Activated T-cell treated with anti-CD3 and anti-CD28 coated beads, Interleukin-2, amount 50 U/mL, for 24 hours (primary cell): ENCODE measurements at regions not wholly inside any gene's neighbourhood (a gene's known extent, or its start where the extent isn't known, plus 50 kb on each side); places are given as distances from the start of the nearest gene placed in this dataset.

Source experiments
- DNase-seq: peaks from one replicate; pipeline ENCODE4 v3.0.0-alpha.2; 2020
- H3K27ac Mint-ChIP-seq: 2 replicates; pipeline ENCODE4 v1.8.0; 2020; ENCODE audit warnings: mild to moderate bottlenecking, mixed read lengths
- H3K27me3 Mint-ChIP-seq: 2 replicates; pipeline ENCODE4 v1.8.0; 2020; ENCODE audit warnings: mixed read lengths
- H3K36me3 Mint-ChIP-seq: 2 replicates; pipeline ENCODE4 v1.8.0; 2020; ENCODE audit warnings: low read depth, mixed read lengths
- H3K4me1 Mint-ChIP-seq: 2 replicates; pipeline ENCODE4 v1.8.0; 2020; ENCODE audit warnings: low read depth, mixed read lengths
- H3K4me3 Mint-ChIP-seq: 2 replicates; pipeline ENCODE4 v1.8.0; 2020; ENCODE audit warnings: mild to moderate bottlenecking, moderate library complexity, mixed read lengths
- H3K9me3 Mint-ChIP-seq: 2 replicates; pipeline ENCODE4 v1.8.0; 2020; ENCODE audit warnings: mixed read lengths

DNA sequence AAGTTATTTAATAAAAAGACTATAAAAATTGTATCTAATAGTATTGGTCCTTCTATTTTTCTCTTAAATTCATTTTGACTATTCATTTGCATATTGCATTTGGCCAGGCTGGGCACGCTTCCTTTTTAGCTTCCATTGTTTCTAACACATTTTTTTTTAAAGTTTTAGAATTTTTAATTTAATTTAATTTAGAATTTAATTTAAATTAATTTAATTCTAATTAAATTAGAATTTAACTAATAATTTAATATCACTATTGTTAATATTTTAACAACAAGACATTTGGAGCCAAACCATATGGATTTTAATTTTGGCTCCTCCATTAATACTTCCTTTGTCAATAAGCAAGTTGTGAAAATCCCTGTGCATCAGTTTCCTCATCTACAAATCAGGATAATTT lies 856.9 kb upstream of the SEL1L start:
- no peaks in the 10 kb centered on the region for H3K36me3 Mint-ChIP-seq
- no peak for DNase-seq
- no peaks in the 10 kb centered on the region for H3K27me3 Mint-ChIP-seq
- H3K4me3 Mint-ChIP-seq = no peak overlapping the region
- no peaks in the 10 kb centered on the region for H3K4me1 Mint-ChIP-seq
- H3K9me3 Mint-ChIP-seq = peaks cover 15% of the 10 kb centered on the region
- H3K27ac Mint-ChIP-seq = no peak overlapping the region

DNA sequence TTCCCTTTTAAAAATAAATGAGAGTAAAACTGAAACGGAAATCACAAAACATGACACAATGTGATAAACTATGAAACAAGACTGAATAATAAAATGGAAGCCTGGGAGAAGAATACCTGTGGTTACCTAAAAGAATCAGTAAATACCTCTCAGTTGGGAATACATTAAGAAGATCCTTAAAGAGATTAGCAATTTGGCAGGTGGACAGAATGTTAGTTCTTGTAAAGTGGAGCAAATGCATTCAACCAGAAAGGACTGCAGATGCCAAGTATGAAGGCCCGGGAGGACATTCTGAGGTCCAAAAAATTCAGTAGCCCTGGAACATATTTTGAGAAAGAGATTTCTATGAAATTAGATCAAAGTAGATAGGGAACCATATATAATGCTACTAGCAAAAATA lies 861.3 kb upstream of the SEL1L start:
- Mint-ChIP-seq H3K27me3 (no peaks in the 10 kb centered on the region), H3K4me3 (no peak overlapping the region), H3K9me3 (peaks cover 10% of the 10 kb centered on the region), H3K4me1 (no peaks in the 10 kb centered on the region), H3K36me3 (no peaks in the 10 kb centered on the region), H3K27ac (no peak overlapping the region)
- no peak for DNase-seq

DNA sequence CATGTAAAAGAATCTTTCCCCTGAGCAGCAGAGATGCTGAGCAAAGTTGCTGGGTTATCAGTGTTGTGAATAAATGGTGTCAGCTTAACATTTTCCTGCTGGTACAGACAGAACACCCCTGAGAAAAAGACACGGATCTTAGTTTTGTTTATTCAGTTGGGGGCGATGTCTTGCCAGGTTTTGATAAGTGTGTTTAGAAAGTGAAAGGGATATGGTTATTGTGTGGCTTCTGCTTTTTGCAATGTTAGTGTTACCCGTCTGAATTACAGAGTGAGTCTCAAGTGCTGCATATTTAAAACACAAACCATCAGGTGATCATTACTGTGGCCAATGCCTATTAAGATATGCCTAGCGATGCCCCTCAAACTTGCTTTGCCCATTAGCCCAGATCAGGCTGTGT lies 864.6 kb upstream of the SEL1L start:
- Mint-ChIP-seq H3K27ac (no peak overlapping the region), H3K36me3 (no peaks in the 10 kb centered on the region), H3K4me1 (no peaks in the 10 kb centered on the region), H3K9me3 (peaks cover 12% of the 10 kb centered on the region), H3K4me3 (no peak overlapping the region), H3K27me3 (no peaks in the 10 kb centered on the region)
- no peak for DNase-seq

DNA sequence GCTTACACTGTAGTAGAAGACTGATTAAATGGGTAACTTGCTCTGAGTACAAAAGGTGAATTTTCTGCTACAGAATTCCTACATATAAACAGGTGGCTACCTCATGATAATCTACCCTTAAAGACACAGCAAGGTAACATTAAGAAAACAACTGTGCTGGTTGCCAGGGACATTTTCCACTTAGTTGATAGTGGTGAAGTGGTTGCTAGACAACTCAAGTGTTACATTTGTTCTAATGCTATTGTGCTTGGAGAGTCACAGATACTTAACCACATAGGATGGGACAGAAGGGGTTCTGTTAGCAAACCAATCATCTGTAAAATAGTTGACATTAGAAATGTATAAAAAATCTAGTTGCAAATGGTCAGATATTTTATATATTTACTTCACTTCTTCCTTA lies 870.3 kb upstream of the SEL1L start:
- Mint-ChIP-seq H3K4me1 (no peaks in the 10 kb centered on the region), H3K27ac (no peak overlapping the region), H3K36me3 (no peaks in the 10 kb centered on the region), H3K4me3 (no peak overlapping the region), H3K9me3 (peaks cover 2% of the 10 kb centered on the region), H3K27me3 (no peaks in the 10 kb centered on the region)
- DNase-seq = no peak

DNA sequence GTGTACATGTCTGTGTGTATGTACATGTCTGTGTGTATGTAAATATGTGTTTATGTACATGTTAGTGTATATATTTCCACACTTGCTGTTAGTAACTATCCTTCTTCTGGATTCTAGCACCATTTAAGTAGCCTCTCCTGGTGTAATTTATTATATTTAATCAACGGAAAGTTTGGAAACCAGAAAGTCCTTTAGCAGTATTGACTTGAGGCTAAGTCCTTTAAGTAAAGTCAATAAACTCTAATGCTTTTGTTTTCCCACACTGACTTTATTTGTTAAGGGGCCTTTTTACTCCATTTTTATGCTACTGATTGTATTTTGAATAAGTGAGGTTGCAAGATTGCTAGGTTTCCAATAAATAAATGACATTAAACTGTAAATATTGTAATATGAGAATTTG lies 876.4 kb upstream of the SEL1L start:
- Mint-ChIP-seq H3K9me3 (peaks cover 5% of the 10 kb centered on the region), H3K4me1 (no peaks in the 10 kb centered on the region), H3K27ac (no peak overlapping the region), H3K36me3 (no peaks in the 10 kb centered on the region), H3K27me3 (no peaks in the 10 kb centered on the region), H3K4me3 (no peak overlapping the region)
- DNase-seq = no peak

DNA sequence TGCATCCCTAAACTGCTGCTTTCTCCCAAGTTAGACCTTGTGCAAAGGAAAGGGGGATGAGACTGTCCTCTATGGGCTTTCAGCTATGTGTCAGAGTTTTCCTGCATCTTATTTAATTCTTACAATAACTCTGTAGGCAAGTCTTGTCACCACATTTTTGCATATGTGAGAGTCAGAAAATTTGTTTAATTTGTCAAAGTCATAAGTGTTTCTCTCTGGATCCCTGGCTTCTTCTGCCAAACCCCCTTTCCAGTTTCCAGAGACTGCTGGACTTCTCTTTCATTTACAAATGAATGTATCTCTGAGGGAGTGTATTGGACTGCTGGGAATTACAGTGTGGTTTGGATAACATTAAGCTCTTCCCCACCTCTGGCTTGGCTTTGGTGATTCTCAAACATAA lies 877.6 kb upstream of the SEL1L start:
- Mint-ChIP-seq H3K36me3 (no peaks in the 10 kb centered on the region), H3K27ac (no peak overlapping the region), H3K4me1 (no peaks in the 10 kb centered on the region)

DNA sequence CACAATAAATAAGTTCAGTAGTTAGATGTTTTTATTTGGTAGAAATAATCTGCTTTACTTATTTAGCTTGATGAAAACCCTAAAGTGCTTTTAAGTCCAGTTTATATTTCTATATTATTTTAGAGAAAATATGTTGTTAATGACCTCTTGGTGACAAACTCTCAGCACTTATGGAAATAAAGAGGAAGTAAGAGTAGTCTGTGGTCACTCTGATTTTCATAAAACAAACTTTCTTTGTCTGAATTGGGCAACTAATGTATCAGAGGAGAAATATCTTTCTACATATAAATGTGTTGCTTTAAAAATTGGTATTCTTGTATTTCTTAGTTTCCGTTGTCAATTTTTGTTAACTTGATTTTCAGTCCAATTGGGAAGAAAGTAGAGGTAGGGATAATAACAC lies 878.9 kb upstream of the SEL1L start:
- H3K4me1 Mint-ChIP-seq = no peaks in the 10 kb centered on the region
- H3K27me3 Mint-ChIP-seq = no peaks in the 10 kb centered on the region
- no peak overlapping the region for H3K27ac Mint-ChIP-seq
- H3K36me3 Mint-ChIP-seq = no peaks in the 10 kb centered on the region
- H3K4me3 Mint-ChIP-seq = no peak overlapping the region
- H3K9me3 Mint-ChIP-seq = peaks cover 17% of the 10 kb centered on the region
- DNase-seq = no peak

More for the DNA sequence above, 877.6 kb upstream of the SEL1L start:
- Mint-ChIP-seq H3K27me3 (no peaks in the 10 kb centered on the region), H3K9me3 (peaks cover 7% of the 10 kb centered on the region), H3K4me3 (no peak overlapping the region)
- DNase-seq = no peak

DNA sequence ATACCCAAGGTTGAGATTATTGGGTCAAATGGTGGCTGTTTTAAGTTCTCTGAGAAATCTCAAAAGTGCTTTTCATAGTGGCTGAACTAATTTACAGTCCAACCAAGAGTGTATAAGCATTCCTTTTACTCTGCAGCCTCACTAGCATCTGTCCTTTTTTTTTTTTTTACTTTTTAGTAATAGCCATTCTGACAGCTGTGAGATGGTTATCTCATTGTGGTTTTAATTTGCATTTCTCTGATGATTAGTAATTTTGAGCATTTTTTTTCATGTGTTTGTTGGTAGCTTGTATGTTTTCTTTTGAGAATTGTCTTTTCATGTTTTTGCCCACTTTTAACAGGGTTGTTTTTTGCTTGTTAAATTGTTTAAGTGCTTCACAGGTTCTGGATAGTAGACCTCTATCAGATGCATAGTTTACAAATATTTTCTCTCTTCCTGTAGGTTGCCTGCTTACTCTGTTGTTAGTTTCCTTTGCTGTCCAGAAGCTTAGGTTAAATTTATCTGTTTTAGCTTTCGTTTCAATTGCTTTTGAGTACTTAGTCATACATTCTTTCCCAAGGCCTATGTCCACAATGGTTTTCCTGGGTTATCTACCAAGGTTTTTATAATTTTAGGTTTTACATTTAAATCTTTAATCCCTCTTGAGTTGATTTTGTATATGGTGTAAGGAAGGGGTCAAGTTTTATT lies 881.3 kb upstream of the SEL1L start:
- Mint-ChIP-seq H3K9me3 (peaks cover 31% of the 10 kb centered on the region), H3K27me3 (no peaks in the 10 kb centered on the region), H3K4me3 (no peak overlapping the region), H3K4me1 (no peaks in the 10 kb centered on the region), H3K36me3 (no peaks in the 10 kb centered on the region), H3K27ac (no peak overlapping the region)
- DNase-seq = no peak

DNA sequence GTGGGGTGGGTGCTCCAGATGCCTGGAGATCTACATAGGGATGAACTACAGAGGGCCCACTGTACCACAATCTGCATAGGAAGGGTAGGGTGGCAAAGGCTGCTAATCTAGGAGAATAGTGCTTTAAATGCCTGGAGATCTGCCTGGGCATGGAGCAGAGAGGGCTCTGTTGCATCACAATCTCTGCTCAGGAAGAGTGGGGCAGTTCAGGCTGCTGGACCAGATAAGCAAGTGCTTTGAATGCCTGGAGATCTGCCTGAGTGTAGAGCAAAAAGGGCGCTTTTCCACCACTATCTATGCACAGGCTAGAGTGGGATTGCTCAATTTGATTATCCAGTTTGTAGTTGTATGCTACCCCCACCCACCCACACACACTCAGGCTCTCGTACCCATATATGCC lies 886.3 kb upstream of the SEL1L start:
- Mint-ChIP-seq H3K27me3 (no peaks in the 10 kb centered on the region), H3K27ac (no peak overlapping the region), H3K36me3 (no peaks in the 10 kb centered on the region), H3K4me1 (no peaks in the 10 kb centered on the region), H3K4me3 (no peak overlapping the region), H3K9me3 (peaks cover 42% of the 10 kb centered on the region)
- DNase-seq = no peak

DNA sequence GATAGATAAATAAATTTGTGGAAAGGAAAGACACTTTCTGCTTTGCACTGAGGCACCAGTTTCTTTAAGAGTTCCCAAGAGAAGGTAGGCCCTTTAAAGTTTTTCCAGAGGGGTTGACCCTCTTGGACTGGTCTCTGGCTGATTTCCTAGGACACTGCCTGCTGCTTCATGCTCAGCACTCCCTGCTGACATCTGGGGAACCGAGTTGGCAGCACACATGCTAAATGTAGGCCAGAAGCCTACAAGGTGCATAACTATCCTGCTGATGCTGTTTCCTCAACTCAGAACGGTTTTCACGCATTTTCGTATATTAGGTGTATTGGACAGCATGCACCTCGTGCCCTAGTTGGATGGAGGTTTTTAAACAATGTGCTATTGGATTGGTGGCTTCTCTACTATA lies 887.2 kb upstream of the SEL1L start:
- H3K36me3 Mint-ChIP-seq = no peaks in the 10 kb centered on the region
- no peaks in the 10 kb centered on the region for H3K27me3 Mint-ChIP-seq
- H3K4me1 Mint-ChIP-seq = no peaks in the 10 kb centered on the region
- no peak overlapping the region for H3K4me3 Mint-ChIP-seq
- no peak for DNase-seq
- no peak overlapping the region for H3K27ac Mint-ChIP-seq
- peaks cover 39% of the 10 kb centered on the region for H3K9me3 Mint-ChIP-seq

DNA sequence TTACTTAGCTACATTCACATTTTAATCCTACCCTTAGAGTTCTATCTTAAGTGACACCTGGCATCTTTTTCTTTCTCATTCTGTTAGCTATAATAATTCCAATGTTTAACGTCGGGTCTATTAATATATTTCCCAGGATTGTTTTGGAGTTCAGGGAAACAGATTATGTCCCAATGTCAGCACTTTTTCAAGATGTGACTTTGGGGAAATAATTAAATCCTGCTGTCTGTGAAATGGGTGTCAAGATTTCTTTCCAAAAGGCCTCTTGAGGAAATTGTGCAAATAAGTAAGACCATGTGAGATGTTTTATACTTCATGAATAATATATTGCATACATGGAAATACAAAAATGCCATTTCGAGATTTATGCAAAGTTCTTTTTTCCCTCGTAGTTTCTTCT lies 887.6 kb upstream of the SEL1L start:
- Mint-ChIP-seq H3K27ac (no peak overlapping the region), H3K36me3 (no peaks in the 10 kb centered on the region), H3K9me3 (peaks cover 39% of the 10 kb centered on the region), H3K4me1 (no peaks in the 10 kb centered on the region), H3K27me3 (no peaks in the 10 kb centered on the region), H3K4me3 (no peak overlapping the region)
- DNase-seq = no peak

DNA sequence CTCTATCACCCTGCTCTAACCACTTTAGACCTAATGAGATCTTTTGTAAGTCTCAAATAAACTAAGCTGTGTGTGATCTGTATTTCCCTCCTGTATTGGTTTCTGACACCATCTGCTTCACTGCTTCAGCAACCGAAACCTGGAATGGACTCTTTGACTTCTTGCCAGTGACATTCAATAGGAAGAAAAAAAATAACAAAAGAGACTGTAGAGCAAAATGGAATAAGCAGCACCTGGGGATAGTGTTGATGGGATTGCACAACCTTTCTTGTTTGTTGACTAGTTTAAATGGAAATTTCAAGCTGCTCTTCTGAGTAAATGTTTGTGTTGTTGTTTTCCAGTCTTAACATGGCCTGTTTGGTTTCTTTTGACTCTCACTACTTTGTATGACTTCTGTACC lies 888.6 kb upstream of the SEL1L start:
- DNase-seq = no peak
- no peaks in the 10 kb centered on the region for H3K36me3 Mint-ChIP-seq
- H3K27me3 Mint-ChIP-seq = no peaks in the 10 kb centered on the region
- H3K4me1 Mint-ChIP-seq = no peaks in the 10 kb centered on the region
- H3K4me3 Mint-ChIP-seq = no peak overlapping the region
- H3K9me3 Mint-ChIP-seq = peaks cover 37% of the 10 kb centered on the region
- H3K27ac Mint-ChIP-seq = no peak overlapping the region

DNA sequence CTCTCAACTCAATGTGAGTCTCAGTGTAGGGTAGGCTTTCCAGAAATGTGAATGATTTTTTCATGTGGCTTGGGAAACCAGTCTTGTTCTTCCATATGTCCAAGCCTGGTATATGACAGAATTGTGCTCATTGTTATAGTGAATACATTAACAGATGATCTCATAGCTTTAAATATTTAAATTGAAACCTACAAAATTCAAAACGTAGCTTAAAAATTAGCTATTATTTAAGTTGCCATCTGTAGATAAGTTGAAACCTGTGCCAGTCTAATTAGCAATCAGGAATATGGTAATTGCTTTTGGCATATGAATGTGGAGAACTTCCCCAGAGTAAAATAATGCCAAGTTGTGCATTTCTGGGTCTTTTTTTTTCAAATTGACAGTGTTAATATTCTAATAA lies 891.6 kb upstream of the SEL1L start:
- Mint-ChIP-seq H3K9me3 (peaks cover 29% of the 10 kb centered on the region), H3K27ac (no peak overlapping the region), H3K4me3 (no peak overlapping the region), H3K27me3 (no peaks in the 10 kb centered on the region), H3K4me1 (no peaks in the 10 kb centered on the region), H3K36me3 (no peaks in the 10 kb centered on the region)
- DNase-seq = no peak

DNA sequence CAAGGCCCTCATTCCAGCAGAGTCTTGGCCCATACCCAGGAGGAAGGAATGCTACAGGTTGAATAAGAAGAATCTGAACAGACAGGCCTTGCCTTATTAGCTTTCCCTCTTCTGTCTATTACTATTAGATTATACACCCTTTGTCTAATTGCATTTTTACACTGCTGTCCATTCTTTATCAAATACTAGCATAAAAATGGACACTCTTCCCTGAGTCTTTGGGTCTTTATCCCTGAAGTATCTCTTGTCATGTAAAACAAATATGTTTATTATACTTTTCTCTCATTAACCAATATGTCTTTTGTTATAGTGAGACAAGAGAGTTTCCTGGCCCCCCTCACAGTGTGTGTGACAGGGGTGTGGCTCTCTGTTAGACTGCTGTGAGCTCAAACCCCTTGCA lies 897.4 kb upstream of the SEL1L start:
- H3K9me3 Mint-ChIP-seq = peaks cover 16% of the 10 kb centered on the region

DNA sequence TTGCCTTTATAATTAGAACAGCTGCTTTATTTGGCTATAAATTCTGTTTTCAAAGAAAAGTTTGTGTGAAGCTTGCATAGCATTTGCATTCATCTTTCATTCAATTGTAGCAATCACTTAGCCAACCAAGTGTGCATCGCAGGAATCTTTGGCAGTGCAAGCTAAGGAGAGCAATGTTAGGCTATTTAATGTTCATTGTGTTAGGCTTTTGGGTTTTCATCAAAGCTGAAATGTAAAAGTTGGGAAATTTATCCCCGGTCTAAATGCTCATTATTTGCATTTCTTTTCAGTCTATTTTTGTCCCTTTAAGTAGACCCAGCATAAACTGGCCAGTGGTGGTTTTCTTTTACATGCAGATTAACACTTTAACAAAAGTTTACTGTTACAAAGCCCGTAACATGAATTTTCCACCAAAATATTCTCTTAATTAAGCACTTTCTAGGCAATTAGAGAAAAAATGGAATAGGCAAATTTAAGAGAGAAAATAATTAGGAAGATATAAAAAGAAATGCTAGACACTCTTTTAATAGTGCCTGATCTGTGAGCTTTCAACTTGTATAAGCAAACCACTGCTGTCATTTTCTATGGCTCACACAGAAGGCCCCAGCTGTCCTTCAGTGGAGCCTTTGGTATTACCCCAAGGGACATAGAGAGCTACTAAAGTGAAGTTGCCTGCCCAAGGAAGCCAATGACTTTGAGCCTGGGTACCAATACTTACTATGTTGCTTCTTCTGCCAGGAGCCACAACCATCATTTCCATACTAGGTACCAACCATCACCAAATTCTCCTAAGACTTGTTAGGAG lies 898.9 kb upstream of the SEL1L start:
- no peak overlapping the region for H3K4me3 Mint-ChIP-seq
- DNase-seq = no peak
- peaks cover 14% of the 10 kb centered on the region for H3K9me3 Mint-ChIP-seq
- no peak overlapping the region for H3K27ac Mint-ChIP-seq
- H3K4me1 Mint-ChIP-seq = no peaks in the 10 kb centered on the region
- H3K36me3 Mint-ChIP-seq = no peaks in the 10 kb centered on the region
- no peaks in the 10 kb centered on the region for H3K27me3 Mint-ChIP-seq

More for the DNA sequence above, 897.4 kb upstream of the SEL1L start:
- H3K27me3 Mint-ChIP-seq = no peaks in the 10 kb centered on the region
- DNase-seq = no peak
- H3K4me1 Mint-ChIP-seq = no peaks in the 10 kb centered on the region
- H3K4me3 Mint-ChIP-seq = no peak overlapping the region
- no peaks in the 10 kb centered on the region for H3K36me3 Mint-ChIP-seq
- H3K27ac Mint-ChIP-seq = no peak overlapping the region
